ENCODE measurements at regions not wholly inside any gene's neighbourhood (a gene's known extent, or its start where the extent isn't known, plus 50 kb on each side); places are given as distances from the start of the nearest gene placed in this dataset.
A peak's percentile ranks its signal among the peaks of the same experiment; 100 is the strongest.

- no peaks in the 10 kb centered on the region for H3K36me3 Mint-ChIP-seq
- ATAC-seq (ENCODE audit: low read depth in 2 of 2) (no peak), DNase-seq (no peak)
- no peaks in the 10 kb centered on the region for H3K4me1 Mint-ChIP-seq
- no peaks in the 10 kb centered on the region for H3K27me3 Mint-ChIP-seq
- H3K4me3 Mint-ChIP-seq: peak overlapping the region in 1 of 8 donors; percentile 15
- peaks cover 5 to 25% (median 10%) of the 10 kb centered on the region in 7 donors for H3K9me3 Mint-ChIP-seq
- no peak overlapping the region for H3K27ac Mint-ChIP-seq
Observed at GRCh38 chr9:12085399-12085798, 607.8 kb upstream of the TYRP1 start.

DNA sequence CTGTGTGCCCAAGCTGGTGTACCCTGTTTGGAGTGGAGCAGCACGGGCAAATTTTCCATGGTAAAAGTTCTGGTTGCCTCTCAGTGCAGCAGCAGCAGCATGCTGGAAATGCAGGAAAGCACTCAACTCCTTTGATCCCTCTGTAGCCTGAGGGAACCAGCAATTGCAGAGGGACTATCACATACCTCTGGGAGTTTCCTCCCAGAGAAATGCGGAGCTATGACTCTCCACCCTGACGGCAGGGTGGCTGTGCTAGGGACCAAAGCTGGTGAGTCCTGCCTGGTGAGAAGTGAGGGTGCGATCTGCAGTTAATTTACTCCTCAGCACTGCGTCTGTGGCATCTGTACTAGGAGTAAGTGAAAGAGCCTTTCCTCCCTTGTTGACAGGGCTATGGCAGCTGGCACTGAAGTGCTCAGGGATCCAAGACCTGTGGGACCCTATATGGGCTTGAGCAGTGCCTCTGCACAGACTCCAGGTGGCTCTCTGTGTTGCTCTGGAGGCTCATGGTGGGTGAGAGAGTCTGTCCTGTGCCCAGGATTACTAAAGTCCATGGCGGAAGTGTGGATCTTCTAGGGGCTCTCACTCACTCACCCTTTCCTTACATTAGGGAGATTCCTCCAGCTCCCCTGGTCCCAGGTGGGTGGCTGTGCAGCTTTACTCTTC lies 601.2 kb upstream of the TYRP1 start:
- H3K4me3 Mint-ChIP-seq: no peak overlapping the region
- no peak for ATAC-seq (ENCODE audit: low read depth in 2 of 2)
- peaks cover 4 to 19% (median 14%) of the 10 kb centered on the region in 7 donors for H3K9me3 Mint-ChIP-seq
- no peak for DNase-seq
- H3K4me1 Mint-ChIP-seq: no peaks in the 10 kb centered on the region
- no peaks in the 10 kb centered on the region for H3K36me3 Mint-ChIP-seq
- H3K27ac Mint-ChIP-seq: no peak overlapping the region
- no peaks in the 10 kb centered on the region for H3K27me3 Mint-ChIP-seq

DNA sequence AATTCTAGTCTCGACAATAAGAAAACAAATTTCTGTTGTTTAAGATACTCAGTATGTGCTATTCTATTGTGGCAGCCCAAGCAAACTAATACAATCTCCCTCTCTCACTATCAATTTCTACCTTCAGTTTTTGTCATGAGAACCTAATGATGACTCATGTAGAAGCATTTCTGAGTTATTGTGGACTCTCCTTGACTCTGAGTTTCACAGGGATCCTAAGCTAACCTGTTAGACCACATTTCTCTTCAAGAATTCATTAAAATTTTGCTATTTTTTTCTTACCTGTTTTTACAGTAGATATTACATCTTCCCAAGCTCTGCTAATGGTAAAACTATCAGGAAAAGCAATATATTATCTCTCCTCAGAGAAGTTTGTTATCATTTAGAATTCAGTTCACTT lies 599.1 kb upstream of the TYRP1 start:
- Mint-ChIP-seq H3K4me1 (no peaks in the 10 kb centered on the region), H3K9me3 (peaks cover 0 to 14% (median 3%) of the 10 kb centered on the region in 7 donors), H3K36me3 (no peaks in the 10 kb centered on the region), H3K27me3 (no peaks in the 10 kb centered on the region), H3K27ac (no peak overlapping the region), H3K4me3 (no peak overlapping the region)
- no peak for ATAC-seq (ENCODE audit: low read depth in 2 of 2)
- no peak for DNase-seq

GRCh38 chr9:12095931-12096330 lies 597.3 kb upstream of the TYRP1 start:
- Mint-ChIP-seq H3K4me3 (no peak overlapping the region), H3K4me1 (no peaks in the 10 kb centered on the region), H3K27ac (no peak overlapping the region), H3K27me3 (no peaks in the 10 kb centered on the region), H3K9me3 (peaks cover 3 to 13% (median 6%) of the 10 kb centered on the region in 7 donors), H3K36me3 (no peaks in the 10 kb centered on the region)
- ATAC-seq (ENCODE audit: low read depth in 2 of 2) (no peak), DNase-seq (no peak)

GRCh38 chr9:12133416-12133815 lies 559.8 kb upstream of the TYRP1 start:
- ATAC-seq (ENCODE audit: low read depth in 2 of 2): no peak
- no peak for DNase-seq
- no peak overlapping the region for H3K27ac Mint-ChIP-seq
- no peaks in the 10 kb centered on the region for H3K36me3 Mint-ChIP-seq
- H3K4me3 Mint-ChIP-seq: no peak overlapping the region
- no peaks in the 10 kb centered on the region for H3K4me1 Mint-ChIP-seq
- no peaks in the 10 kb centered on the region for H3K27me3 Mint-ChIP-seq
- peaks cover 0 to 14% (median 6%) of the 10 kb centered on the region in 7 donors for H3K9me3 Mint-ChIP-seq

GRCh38 chr9:12141422-12141821 lies 551.8 kb upstream of the TYRP1 start:
- DNase-seq: no peak
- Mint-ChIP-seq H3K9me3 (peaks cover 0 to 20% (median 4%) of the 10 kb centered on the region in 7 donors), H3K4me1 (no peaks in the 10 kb centered on the region), H3K36me3 (no peaks in the 10 kb centered on the region), H3K27me3 (no peaks in the 10 kb centered on the region), H3K27ac (no peak overlapping the region), H3K4me3 (no peak overlapping the region)
- no peak for ATAC-seq (ENCODE audit: low read depth in 2 of 2)

GRCh38 chr9:12155401-12156134 lies 537.6 kb upstream of the TYRP1 start:
- Mint-ChIP-seq H3K36me3 (no peaks in the 10 kb centered on the region), H3K27ac (no peak overlapping the region), H3K27me3 (no peaks in the 10 kb centered on the region), H3K4me1 (no peaks in the 10 kb centered on the region), H3K9me3 (peaks cover 0 to 4% (median 2%) of the 10 kb centered on the region in 7 donors), H3K4me3 (no peak overlapping the region)
- DNase-seq: no peak
- no peak for ATAC-seq (ENCODE audit: low read depth in 2 of 2)

DNA sequence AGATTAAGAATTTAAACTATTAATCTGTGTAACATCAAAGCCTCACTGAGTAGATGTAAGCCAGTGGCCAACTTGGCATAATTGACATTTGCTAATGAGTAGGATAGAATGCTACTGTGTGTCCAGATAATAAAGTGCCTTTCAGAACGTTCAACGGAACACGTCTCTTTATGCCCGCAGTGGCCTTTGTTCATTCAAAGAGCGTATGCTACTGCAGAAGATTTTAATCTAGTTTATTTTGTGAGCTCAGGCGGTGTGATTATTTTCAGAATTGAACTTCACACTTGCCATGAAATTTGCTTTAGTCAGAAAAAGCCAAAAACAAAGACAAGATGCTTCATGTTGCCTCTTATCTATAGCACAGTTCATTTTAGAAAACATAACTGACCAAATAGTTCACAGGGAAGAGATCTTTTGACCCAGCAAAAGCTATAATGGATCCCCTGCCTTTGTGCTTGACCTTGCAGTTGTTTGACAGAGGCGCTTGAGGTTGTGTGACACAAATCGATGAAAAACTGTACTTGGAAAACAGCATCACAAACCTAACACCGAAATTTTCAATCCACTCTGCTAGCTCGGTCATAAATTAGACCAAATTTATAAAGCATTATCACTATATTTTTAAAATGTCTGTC lies 530.9 kb upstream of the TYRP1 start:
- Mint-ChIP-seq H3K4me3 (no peak overlapping the region), H3K4me1 (no peaks in the 10 kb centered on the region), H3K9me3 (peaks cover 0 to 4% (median 0%) of the 10 kb centered on the region in 7 donors), H3K27me3 (no peaks in the 10 kb centered on the region), H3K36me3 (no peaks in the 10 kb centered on the region), H3K27ac (no peak overlapping the region)
- DNase-seq (no peak), ATAC-seq (ENCODE audit: low read depth in 2 of 2) (no peak)

DNA sequence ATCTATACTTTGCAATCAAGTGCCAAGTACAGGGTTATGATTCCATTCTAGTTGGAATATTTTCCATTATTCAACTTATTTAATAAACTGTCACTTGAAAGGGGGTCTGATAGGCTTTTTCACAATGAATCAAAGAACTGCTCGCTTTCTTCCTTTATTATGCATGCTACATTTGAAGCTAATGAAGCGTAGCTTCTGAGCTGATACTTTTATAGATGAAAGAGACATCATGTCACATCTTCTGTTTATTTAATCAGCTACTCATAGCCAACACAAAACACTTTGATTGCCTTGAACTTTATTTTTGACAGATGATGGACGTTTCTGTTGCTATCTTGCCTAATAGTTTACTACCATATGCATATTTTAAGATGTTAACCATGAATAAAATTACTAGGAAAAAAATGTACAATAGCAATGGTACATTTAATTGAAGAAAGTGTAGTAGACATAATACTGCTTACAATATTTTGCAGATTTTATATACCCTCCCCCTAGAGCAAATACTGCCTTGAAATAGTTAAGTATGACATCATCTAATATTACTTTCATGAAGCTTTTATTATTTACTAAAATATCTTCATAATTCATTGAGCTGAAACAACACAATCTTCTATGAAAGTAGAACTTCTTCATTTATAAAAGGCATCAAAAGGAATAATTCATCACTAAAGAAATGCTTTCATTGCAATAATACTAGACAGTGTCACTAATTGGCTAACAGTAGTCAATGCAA lies 529.3 kb upstream of the TYRP1 start:
- Mint-ChIP-seq H3K36me3 (no peaks in the 10 kb centered on the region), H3K4me1 (no peaks in the 10 kb centered on the region), H3K27me3 (no peaks in the 10 kb centered on the region), H3K27ac (no peak overlapping the region), H3K9me3 (peaks cover 0 to 4% (median 0%) of the 10 kb centered on the region in 7 donors), H3K4me3 (no peak overlapping the region)
- no peak for ATAC-seq (ENCODE audit: low read depth in 2 of 2)
- DNase-seq: no peak

GRCh38 chr9:12166518-12166917 lies 526.7 kb upstream of the TYRP1 start:
- Mint-ChIP-seq H3K9me3 (peaks cover 0 to 4% (median 0%) of the 10 kb centered on the region in 7 donors), H3K4me1 (no peaks in the 10 kb centered on the region), H3K27me3 (no peaks in the 10 kb centered on the region), H3K36me3 (no peaks in the 10 kb centered on the region), H3K4me3 (no peak overlapping the region), H3K27ac (no peak overlapping the region)
- ATAC-seq (ENCODE audit: low read depth in 2 of 2) (no peak), DNase-seq (no peak)

GRCh38 chr9:12170456-12170855 lies 522.7 kb upstream of the TYRP1 start:
- Mint-ChIP-seq H3K27me3 (no peaks in the 10 kb centered on the region), H3K36me3 (no peaks in the 10 kb centered on the region), H3K4me1 (no peaks in the 10 kb centered on the region), H3K27ac (peak overlapping the region in 1 of 6 donors; percentile 16), H3K4me3 (no peak overlapping the region), H3K9me3 (peaks cover 0 to 7% (median 4%) of the 10 kb centered on the region in 7 donors)
- ATAC-seq (ENCODE audit: low read depth in 2 of 2) (no peak), DNase-seq (no peak)

GRCh38 chr9:12178634-12179033 lies 514.6 kb upstream of the TYRP1 start:
- ATAC-seq (ENCODE audit: low read depth in 2 of 2) (no peak), DNase-seq (no peak)
- Mint-ChIP-seq H3K27me3 (no peaks in the 10 kb centered on the region), H3K36me3 (no peaks in the 10 kb centered on the region), H3K4me3 (no peak overlapping the region), H3K4me1 (no peaks in the 10 kb centered on the region), H3K27ac (no peak overlapping the region), H3K9me3 (peaks cover 0 to 10% (median 4%) of the 10 kb centered on the region in 7 donors)

GRCh38 chr9:12182806-12183205 lies 510.4 kb upstream of the TYRP1 start:
- Mint-ChIP-seq H3K9me3 (peaks cover 0 to 8% (median 5%) of the 10 kb centered on the region in 7 donors), H3K27me3 (no peaks in the 10 kb centered on the region), H3K36me3 (no peaks in the 10 kb centered on the region), H3K4me3 (no peak overlapping the region), H3K4me1 (no peaks in the 10 kb centered on the region), H3K27ac (no peak overlapping the region)
- ATAC-seq (ENCODE audit: low read depth in 2 of 2): no peak
- DNase-seq: no peak

All from naive B cell (primary cell).